OCI-LY3 (cell line): ENCODE measurements at regions not wholly inside any gene's neighbourhood (a gene's known extent, or its start where the extent isn't known, plus 50 kb on each side); places are given as distances from the start of the nearest gene placed in this dataset.

Experiments
- CTCF ChIP-seq: fragments of 200-600, 300-600 bp; sonication (generic); IDR thresholded peaks from 2 replicates; pipeline ENCODE4 v1.5.1; 2014; ENCODE audit warnings: antibody characterized with exemption, low read length, low read depth
- EZH2phosphoT487 ChIP-seq: fragments of 200-600 bp; shearing (Covaris generic); IDR thresholded peaks from 2 replicates; pipeline ENCODE4 v1.6.1; 2018; ENCODE audit warnings: antibody characterized with exemption, mixed run types, low read depth

DNA sequence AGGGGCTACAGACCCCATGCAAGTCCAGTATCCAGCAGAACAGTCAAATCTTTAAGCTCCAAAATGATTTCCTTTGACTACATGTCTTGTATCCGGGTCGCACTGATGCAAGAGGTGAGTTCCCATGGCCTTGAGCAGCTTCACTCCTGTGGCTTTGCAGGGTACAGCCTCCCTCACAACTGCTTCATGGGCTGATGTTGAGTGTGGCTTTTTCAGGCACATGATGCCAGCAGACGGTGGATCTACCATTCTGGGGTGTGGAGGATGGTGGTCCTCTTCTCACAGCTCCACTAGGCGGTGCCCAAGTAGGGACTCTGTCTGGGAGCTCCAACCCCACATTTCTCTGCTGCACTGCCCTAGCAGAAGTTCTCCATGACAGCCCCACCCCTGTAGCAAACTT, 208.4 kb downstream of the INSIG2 start:
- TF ChIP-seq CTCF (no peak), EZH2phosphoT487 (no peak)
